ENCODE measurements at regions not wholly inside any gene's neighbourhood (a gene's known extent, or its start where the extent isn't known, plus 50 kb on each side); places are given as distances from the start of the nearest gene placed in this dataset.

DNA sequence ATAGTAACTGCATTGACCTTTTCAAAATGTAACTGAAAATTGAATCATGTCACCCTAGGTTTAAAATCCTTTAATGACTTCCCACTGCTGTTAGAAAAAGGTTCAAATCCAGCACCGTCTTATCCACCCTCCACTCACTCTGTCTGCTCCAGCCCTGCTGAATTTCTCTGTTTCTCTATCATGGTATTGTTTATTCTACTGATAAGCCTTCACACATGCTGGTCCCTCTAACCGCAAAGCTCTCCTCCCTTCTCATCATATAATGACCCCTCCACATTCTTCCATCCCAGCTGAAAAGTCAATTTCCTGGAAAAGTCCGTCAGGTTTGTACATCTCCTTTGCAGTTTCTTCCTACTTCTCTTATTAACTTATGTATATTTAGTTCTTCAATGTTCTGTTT lies 389.2 kb upstream of the F9 start:
- H3K9ac ChIP-seq (ENCODE audit: low read length): no peak overlapping the region
- no peaks in the 10 kb centered on the region for H3K36me3 ChIP-seq (ENCODE audit: control insufficient read depth in 1 of 2, insufficient read depth in 2 of 2, low read length in 2 of 2)
- CTCF ChIA-PET: no interaction called here
- no TSS peak for BruUV-seq (replicated peaks)
- no peak for ATAC-seq
- H3K79me2 ChIP-seq (ENCODE audit: insufficient read depth, low read length): no peaks in the 10 kb centered on the region
- no peak overlapping the region for H3K4me2 ChIP-seq (ENCODE audit: low read length)
- TF ChIP-seq EGR1 (IDR thresholded peaks at IDR 0.05; ENCODE audit: low read depth) (no peak), REST (IDR thresholded peaks at IDR 0.05; ENCODE audit: low read depth) (no peak), RAD21 (IDR thresholded peaks at IDR 0.05; ENCODE audit: low read depth) (no peak), CEBPB (IDR thresholded peaks at IDR 0.05; ENCODE audit: low read depth) (no peak), POLR2A (IDR thresholded peaks at IDR 0.05; ENCODE audit: borderline replicate concordance, extremely low read depth, insufficient read depth, insufficient read length) (no peak), ZFX (IDR thresholded peaks at IDR 0.05) (no peak), ZNF274 (IDR thresholded peaks at IDR 0.05; ENCODE audit: low read depth, low read length) (no peak), SP1 (IDR thresholded peaks at IDR 0.05; ENCODE audit: low read depth) (no peak), EZH2phosphoT487 (IDR thresholded peaks at IDR 0.05; ENCODE audit: borderline replicate concordance) (no peak), YY1 (IDR thresholded peaks at IDR 0.05; ENCODE audit: extremely low read depth, insufficient replicate concordance, low read depth, low read length) (no peak), ZBTB33 (IDR thresholded peaks at IDR 0.05; ENCODE audit: extremely low read depth, insufficient replicate concordance, low read length) (no peak), ELF1 (IDR thresholded peaks at IDR 0.05; ENCODE audit: borderline replicate concordance, low read depth) (no peak), JUND (IDR thresholded peaks at IDR 0.05) (no peak), CBX3 (IDR thresholded peaks at IDR 0.05; ENCODE audit: low read depth) (no peak), POLR2AphosphoS5 (IDR thresholded peaks at IDR 0.05; ENCODE audit: low read depth, low read length) (no peak), SRF (IDR thresholded peaks at IDR 0.05; ENCODE audit: low read depth) (no peak)
- TF ChIP-seq, protein P1, sequence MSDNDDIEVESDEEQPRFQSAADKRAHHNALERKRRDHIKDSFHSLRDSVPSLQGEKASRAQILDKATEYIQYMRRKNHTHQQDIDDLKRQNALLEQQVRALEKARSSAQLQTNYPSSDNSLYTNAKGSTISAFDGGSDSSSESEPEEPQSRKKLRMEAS (IDR thresholded peaks at IDR 0.05): no peak
- no peaks in the 10 kb centered on the region for H3K27me3 ChIP-seq (ENCODE audit: insufficient read depth, low read length)
- H2AFZ ChIP-seq (ENCODE audit: low read depth, low read length, poor library complexity, severe bottlenecking): no peak overlapping the region
- no peaks in the 10 kb centered on the region for H3K4me1 ChIP-seq (ENCODE audit: control insufficient read depth in 1 of 2, insufficient read depth in 2 of 2, low read length in 2 of 2)
- POLR2A ChIA-PET: no interaction called here
- RAD21 ChIA-PET (ENCODE audit: low non-redundant PET in 1 of 2, low total read pairs in 2 of 2, uncharacterized antibody in 2 of 2, unreplicated experiment in 2 of 2): no interaction called here
- DNase-seq (ENCODE audit: low read depth, low spot score): no peak
- no peak overlapping the region for H3K4me3 ChIP-seq (replicated peaks in 1 of 2; ENCODE audit: low read depth in 1 of 2, low read length in 2 of 2)
- intact Hi-C loops (cut with micrococcal nuclease): no loop called here
- H4K20me1 ChIP-seq (ENCODE audit: insufficient read depth): no peaks in the 10 kb centered on the region
- H3K27ac ChIP-seq (ENCODE audit: low read depth, low read length): no peak overlapping the region
- no peaks in the 10 kb centered on the region for H3K9me3 ChIP-seq (ENCODE audit: control insufficient read depth in 1 of 2, insufficient read depth in 1 of 2, low read depth in 1 of 2, low read length in 2 of 2)
- H3K9me2 ChIP-seq (ENCODE audit: insufficient read depth): no peaks in the 10 kb centered on the region

Data from HCT116 (cell line).